AG09309 (cell line): ENCODE measurements at regions not wholly inside any gene's neighbourhood (a gene's known extent, or its start where the extent isn't known, plus 50 kb on each side); places are given as distances from the start of the nearest gene placed in this dataset.

Source experiments
- DNase-seq: peaks from one replicate; pipeline ENCODE4 v3.0.0-alpha.2; 2010; ENCODE audit warnings: low read depth
- H3K4me3 ChIP-seq: 2 replicates; pipeline ENCODE4 v1.5.1; 2011; ENCODE audit warnings: mild to moderate bottlenecking, low read depth, low read length, moderate library complexity; ENCODE audit not compliant: control insufficient read depth
- CTCF ChIP-seq: IDR thresholded peaks from 2 replicates; pipeline ENCODE4 v1.5.1; 2011; ENCODE audit warnings: mild to moderate bottlenecking, low read depth, low read length, inconsistent platforms; ENCODE audit not compliant: insufficient read depth, control insufficient read depth; ENCODE audit errors: missing control alignments

DNA sequence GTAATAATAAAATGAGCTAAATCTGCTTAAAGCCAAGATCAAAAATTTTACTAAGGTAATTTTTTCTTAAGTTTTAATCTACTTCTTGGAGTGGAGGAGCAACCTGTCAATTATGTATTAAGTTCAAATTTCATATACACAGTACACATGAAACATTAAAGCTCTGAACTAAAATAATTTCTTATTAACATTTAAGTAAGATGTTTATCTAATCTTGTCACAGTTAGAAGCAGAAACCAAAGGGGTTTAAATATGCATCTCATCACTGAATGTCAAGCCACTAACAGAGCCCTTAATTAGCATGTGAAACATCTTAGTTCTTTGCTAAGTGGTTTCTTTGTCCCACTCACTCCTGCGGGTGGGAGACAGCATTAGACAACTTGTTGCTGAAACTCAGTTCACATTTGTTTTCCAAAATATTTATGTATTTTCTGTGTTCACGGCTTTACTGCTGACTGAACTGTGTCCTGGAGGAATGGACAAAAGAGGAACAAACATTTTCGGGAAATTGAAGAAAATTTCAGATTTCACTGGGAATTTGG, 130.9 kb upstream of the MBL2 start:
- TF ChIP-seq CTCF, result no peak
- H3K4me3 ChIP-seq, result no peak overlapping the region

GRCh38 chr10:52900593-52900992, 128.0 kb upstream of the MBL2 start:
- TF ChIP-seq CTCF, result no peak
- no peak for DNase-seq
- H3K4me3 ChIP-seq, result no peak overlapping the region

More for the DNA sequence above, 130.9 kb upstream of the MBL2 start:
- DNase-seq, result no peak

GRCh38 chr10:52897162-52897561, 124.6 kb upstream of the MBL2 start:
- DNase-seq, result no peak
- no peak for TF ChIP-seq CTCF
- H3K4me3 ChIP-seq, result no peak overlapping the region

GRCh38 chr10:52895059-52895458, 122.5 kb upstream of the MBL2 start:
- no peak overlapping the region for H3K4me3 ChIP-seq
- no peak for DNase-seq
- no peak for TF ChIP-seq CTCF

- H3K4me3 ChIP-seq, result no peak overlapping the region
- no peak for DNase-seq
- TF ChIP-seq CTCF, result no peak
Measured at GRCh38 chr10:52890281-52890680, 117.7 kb upstream of the MBL2 start.

DNA sequence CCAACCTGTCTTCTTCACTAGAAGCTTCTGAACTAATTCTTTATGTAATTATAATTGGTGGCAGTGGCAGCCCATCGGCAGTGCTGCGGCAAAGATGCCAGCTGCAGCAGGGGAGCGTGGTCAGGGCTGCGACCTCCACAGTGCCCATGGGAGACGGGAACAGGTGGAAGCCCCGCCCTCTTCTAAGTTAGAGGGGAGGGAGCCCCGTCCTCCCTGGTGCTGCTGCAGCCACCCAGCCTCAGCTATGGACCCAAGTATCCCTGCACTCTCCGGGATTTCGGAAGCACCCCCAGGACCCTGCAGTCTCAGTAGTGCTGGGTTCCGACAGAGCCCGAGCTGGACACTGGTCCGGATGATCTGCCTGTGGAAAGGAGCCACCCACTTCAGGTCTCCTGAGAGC, 117.0 kb upstream of the MBL2 start:
- DNase-seq, result no peak
- no peak overlapping the region for H3K4me3 ChIP-seq
- no peak for TF ChIP-seq CTCF

- DNase-seq, result no peak
- TF ChIP-seq CTCF, result peak; percentile 73
- H3K4me3 ChIP-seq, result no peak overlapping the region
Measured at GRCh38 chr10:52883996-52884871, 111.7 kb upstream of the MBL2 start.
